B cell (primary cell): ENCODE measurements at regions not wholly inside any gene's neighbourhood (a gene's known extent, or its start where the extent isn't known, plus 50 kb on each side); places are given as distances from the start of the nearest gene placed in this dataset.

Experiments used
- ATAC-seq: fragments of 200-7000 bp; cut with Tn5 transposase; one replicate; pipeline ENCODE4 v1.10.0; 2021; ENCODE audit warnings: low read depth, mild to moderate bottlenecking, moderate number of reproducible peaks, moderate library complexity
- CTCF ChIA-PET: fragments of 350-600 bp; sonication (Branson Sonifier 250); formaldehyde crosslinking; loops from one replicate; lab custom pipeline; 2021; ENCODE audit warnings: antibody characterized with exemption, inconsistent platforms; lab: Charles Lee
- POLR2A ChIA-PET: fragments of 350-600 bp; sonication (Branson Sonifier 250); formaldehyde crosslinking; loops from one replicate; lab custom pipeline; 2021; ENCODE audit warnings: antibody characterized with exemption; lab: Charles Lee
- DNase-seq: peaks from one replicate; pipeline ENCODE4 v3.0.0; 2013
- H2AFZ ChIP-seq: 2 replicates; pipeline ENCODE4 v1.6.1; 2012; ENCODE audit warnings: mild to moderate bottlenecking, low read depth, low read length; ENCODE audit not compliant: insufficient read depth, poor library complexity, severe bottlenecking
- H3K27ac ChIP-seq, 2 donors: 1 replicate in 1 of 2; 2 replicates in 1 of 2; pipeline ENCODE4 v1.5.1; 2012 to 2013; ENCODE audit warnings: low read length in 2 of 2, mild to moderate bottlenecking in 2 of 2, moderate library complexity in 1 of 2
- H3K27me3 ChIP-seq, 4 experiments: fragments of 200-600 bp in 1 of 4; sonication (generic) in 1 of 4; replicated peaks in 1 of 4; 1 replicate in 2 of 4; 2 replicates in 2 of 4; pipeline versions ENCODE4 v1.6.1 to v1.7.0; 2013 to 2016; ENCODE audit warnings: low read length in 3 of 4, mild to moderate bottlenecking in 2 of 4, mixed read lengths in 1 of 4, moderate library complexity in 1 of 4; ENCODE audit not compliant: insufficient read depth in 4 of 4, control insufficient read depth in 3 of 4; ENCODE audit errors: control extremely low read depth in 1 of 4
- H3K36me3 ChIP-seq, 2 experiments: replicated peaks in 1 of 2; 1 replicate in 1 of 2; 2 replicates in 1 of 2; pipeline versions ENCODE4 v1.6.1 to v1.7.1; 2013; ENCODE audit warnings: low read length in 1 of 2; ENCODE audit not compliant: insufficient read depth in 2 of 2, control insufficient read depth in 1 of 2; ENCODE audit errors: control extremely low read depth in 1 of 2, extremely low read depth in 1 of 2
- H3K4me1 ChIP-seq, 2 donors: fragments of 200-600 bp in 1 of 2; sonication (generic) in 1 of 2; 1 replicate in 1 of 2; 2 replicates in 1 of 2; pipeline versions ENCODE4 v1.5.1 to v1.6.1; 2013 to 2017; ENCODE audit warnings: low read length in 2 of 2; ENCODE audit not compliant: control insufficient read depth in 2 of 2, insufficient read depth in 2 of 2
- H3K4me2 ChIP-seq: replicated peaks from 2 replicates; pipeline ENCODE3; 2012; ENCODE audit warnings: mild to moderate bottlenecking, low read depth, low read length; ENCODE audit not compliant: poor library complexity, severe bottlenecking
- H3K4me3 ChIP-seq, 5 experiments: fragments of 200-600 bp in 1 of 5; sonication (generic) in 1 of 5; 1 replicate in 3 of 5; 2 replicates in 2 of 5; pipeline versions ENCODE4 v1.5.1 to v1.7.0; 2011 to 2016; ENCODE audit warnings: low read length in 4 of 5, mild to moderate bottlenecking in 4 of 5, low read depth in 2 of 5, control low read depth in 1 of 5, moderate library complexity in 1 of 5; ENCODE audit not compliant: insufficient read depth in 1 of 5; ENCODE audit errors: control extremely low read depth in 1 of 5, extremely low read depth in 1 of 5
- H3K79me2 ChIP-seq: fragments of 200-600 bp; sonication (generic); one replicate; pipeline ENCODE4 v1.6.0; 2016; ENCODE audit warnings: low read length; ENCODE audit not compliant: control insufficient read depth, insufficient read depth
- H3K9ac ChIP-seq: fragments of 200-600 bp; sonication (generic); 2 replicates; pipeline ENCODE4 v1.6.1; 2017; ENCODE audit warnings: mild to moderate bottlenecking, low read length, moderate library complexity
- H3K9me3 ChIP-seq, 3 donors: one replicate each; pipeline versions ENCODE4 v1.6.1 to v1.7.1; 2013; ENCODE audit warnings: low read length in 2 of 3; ENCODE audit not compliant: control insufficient read depth in 2 of 3, insufficient read depth in 1 of 3; ENCODE audit errors: control extremely low read depth in 1 of 3
- H4K20me1 ChIP-seq: 2 replicates; pipeline ENCODE4 v1.6.0; 2012; ENCODE audit warnings: mild to moderate bottlenecking, low read length; ENCODE audit not compliant: insufficient read depth, control insufficient read depth, poor library complexity, severe bottlenecking
- H3K27ac Mint-ChIP-seq: one replicate; pipeline ENCODE4 v1.8.0; 2021; ENCODE audit warnings: mixed read lengths
- H3K27me3 Mint-ChIP-seq: one replicate; pipeline ENCODE4 v1.8.0; 2021; ENCODE audit warnings: mixed read lengths
- H3K4me1 Mint-ChIP-seq: one replicate; pipeline ENCODE4 v1.8.0; 2021; ENCODE audit warnings: mixed read lengths
- H3K4me3 Mint-ChIP-seq: one replicate; pipeline ENCODE4 v1.8.0; 2021; ENCODE audit warnings: mixed read lengths
- H3K9me3 Mint-ChIP-seq: one replicate; pipeline ENCODE4 v1.8.0; 2022; ENCODE audit warnings: mixed read lengths; ENCODE audit not compliant: insufficient read depth
- CTCF ChIP-seq: fragments of 200-600 bp; IDR thresholded peaks from one replicate; pipeline ENCODE4 v1.8.0; 2022; ENCODE audit warnings: antibody characterized with exemption, mild to moderate bottlenecking
- EZH2 ChIP-seq: IDR thresholded peaks from 2 replicates; pipeline ENCODE4 v1.6.1; 2012; ENCODE audit warnings: borderline replicate concordance, low read depth, mild to moderate bottlenecking, moderate library complexity, low read length; ENCODE audit not compliant: insufficient read depth, poor library complexity, severe bottlenecking
- WGBS: methylation state at CpG from one replicate; pipeline ENCODE4 v1.1.5; 2013; ENCODE audit warnings: missing lambda C conversion rate; ENCODE audit not compliant: insufficient coverage; 5-methylcytosine and 5-hydroxymethylcytosine counted together
- intact Hi-C: fragments of 100-400 bp; cut with micrococcal nuclease; formaldehyde crosslinking; loops from one replicate; pipeline ENCODE4 v1.10.0; 2022

- TF ChIP-seq EZH2 (no peak), CTCF (no peak)
- DNase-seq (no peak), ATAC-seq (no peak)
- Mint-ChIP-seq H3K27me3 (peaks cover 37% of the 10 kb centered on the region), H3K4me3 (no peak overlapping the region), H3K4me1 (no peaks in the 10 kb centered on the region), H3K9me3 (no peaks in the 10 kb centered on the region), H3K27ac (no peak overlapping the region)
- Histone ChIP-seq H3K36me3 (no peaks in the 10 kb centered on the region), H3K9ac (no peak overlapping the region), H3K4me2 (no peak overlapping the region), H3K4me1 (no peaks in the 10 kb centered on the region), H4K20me1 (no peaks in the 10 kb centered on the region), H2AFZ (no peak overlapping the region), H3K79me2 (no peaks in the 10 kb centered on the region), H3K4me3 (no peak overlapping the region), H3K27me3 (peaks cover 0 to 13% (median 5%) of the 10 kb centered on the region in 4 experiments), H3K9me3 (no peaks in the 10 kb centered on the region), H3K27ac (no peak overlapping the region)
- ChIA-PET CTCF (interaction anchor here (0.5 to 10.5 kb wide), 10 partner anchors 12 to 1381 kb away, joined by 3 to 307 read pairs (median 4); no protein-coding TSS in a partner anchor), POLR2A (no interaction called here)
- intact Hi-C loops = loop anchor here (5.0 kb wide), 1 partner anchor 830 kb away; no protein-coding TSS in a partner anchor
- no CpG with 5 or more reads among the region's 2 CpGs for WGBS
Measured at GRCh38 chr2:224287531-224287930, 114.4 kb downstream of the FAM124B start.

GRCh38 chr2:224286923-224287322, 115.0 kb downstream of the FAM124B start:
- Histone ChIP-seq H3K9me3 (no peaks in the 10 kb centered on the region), H3K4me3 (no peak overlapping the region), H3K27ac (no peak overlapping the region), H3K27me3 (peaks cover 0 to 11% (median 5%) of the 10 kb centered on the region in 4 experiments), H3K4me2 (no peak overlapping the region), H2AFZ (no peak overlapping the region), H3K36me3 (no peaks in the 10 kb centered on the region), H3K79me2 (no peaks in the 10 kb centered on the region), H4K20me1 (no peaks in the 10 kb centered on the region), H3K9ac (no peak overlapping the region), H3K4me1 (no peaks in the 10 kb centered on the region)
- Mint-ChIP-seq H3K9me3 (no peaks in the 10 kb centered on the region), H3K4me1 (no peaks in the 10 kb centered on the region), H3K4me3 (no peak overlapping the region), H3K27me3 (peaks cover 37% of the 10 kb centered on the region), H3K27ac (no peak overlapping the region)
- intact Hi-C loops = loop anchor here (5.0 kb wide), 1 partner anchor 830 kb away; no protein-coding TSS in a partner anchor
- ChIA-PET CTCF (interaction anchor here (0.5 to 10.5 kb wide), 9 partner anchors 12 to 1382 kb away, joined by 3 to 307 read pairs (median 4); no protein-coding TSS in a partner anchor), POLR2A (no interaction called here)
- TF ChIP-seq EZH2 (no peak), CTCF (no peak)
- WGBS = no CpG with 5 or more reads among the region's 2 CpGs
- DNase-seq (no peak), ATAC-seq (no peak)
